Endothelial cell of umbilical vein (primary cell): ENCODE measurements at regions not wholly inside any gene's neighbourhood (a gene's known extent, or its start where the extent isn't known, plus 50 kb on each side); places are given as distances from the start of the nearest gene placed in this dataset.

Experiments used
- BruUV-seq: library from RNA; stranded (reverse); fragments of 400-500 nt; replicated peaks from 2 replicates; lab custom pipeline; 2021; lab: Mats Ljungman, UMichigan
- CTCF ChIA-PET: fragments of 300-600, 350-600 bp; sonication (Branson Sonifier 250); formaldehyde crosslinking; loops from one replicate; lab custom pipeline; 2021; ENCODE audit warnings: antibody characterized with exemption, inconsistent platforms; lab: Charles Lee
- POLR2A ChIA-PET: fragments of 300-600, 350-600 bp; sonication (Branson Sonifier 250); formaldehyde crosslinking; loops from one replicate; lab custom pipeline; 2021; ENCODE audit warnings: antibody characterized with exemption, inconsistent platforms; lab: Charles Lee
- DNase-seq: peaks from one replicate; pipeline ENCODE4 v3.0.0-alpha.2; 2011; ENCODE audit warnings: low read depth, low spot score
- FAIRE-seq: peaks from 2 replicates; lab custom pipeline; 2011; peaks lifted over from hg19 to GRCh38; lab: Jason Lieb, UNC
- H2AFZ ChIP-seq: 2 replicates; pipeline ENCODE4 v1.6.0; 2012; ENCODE audit warnings: low read depth, low read length, control low read depth, inconsistent platforms
- H3K27ac ChIP-seq: 2 replicates; pipeline ENCODE4 v1.5.1; 2011; ENCODE audit warnings: low read depth, mild to moderate bottlenecking, control low read depth, low read length, moderate library complexity; ENCODE audit not compliant: insufficient read depth
- H3K27me3 ChIP-seq, 2 experiments: 2 replicates each; pipeline versions ENCODE4 v1.6.0 to v1.6.1; 2011; ENCODE audit warnings: low read length in 2 of 2, mixed read lengths in 1 of 2; ENCODE audit not compliant: control insufficient read depth in 2 of 2, insufficient read depth in 2 of 2
- H3K36me3 ChIP-seq, 2 experiments: 2 replicates in 1 of 2; 3 replicates in 1 of 2; pipeline ENCODE4 v1.5.1; 2011; ENCODE audit warnings: low read length in 2 of 2, mild to moderate bottlenecking in 1 of 2, moderate library complexity in 1 of 2; ENCODE audit not compliant: control insufficient read depth in 2 of 2, insufficient read depth in 2 of 2; ENCODE audit errors: extremely low read depth in 1 of 2
- H3K4me1 ChIP-seq: 3 replicates; pipeline ENCODE4 v1.5.1; 2011; ENCODE audit warnings: mild to moderate bottlenecking, low read length; ENCODE audit not compliant: control insufficient read depth, insufficient read depth; ENCODE audit errors: extremely low read depth
- H3K4me2 ChIP-seq: 2 replicates; pipeline ENCODE4 v1.6.1; 2011; ENCODE audit warnings: low read length, control low read depth, mixed read lengths; ENCODE audit not compliant: insufficient read depth
- H3K4me3 ChIP-seq, 3 experiments: fragments of 200-600 bp in 1 of 3; sonication (generic), shearing (Covaris generic) in 1 of 3; replicated peaks in 1 of 3; 2 replicates each; pipeline ENCODE4 v1.5.1; 2011 to 2016; ENCODE audit warnings: control low read depth in 3 of 3, low read length in 3 of 3, mild to moderate bottlenecking in 2 of 3, inconsistent platforms in 1 of 3, low read depth in 1 of 3, moderate library complexity in 1 of 3; ENCODE audit not compliant: insufficient read depth in 1 of 3
- H3K79me2 ChIP-seq: 2 replicates; pipeline ENCODE4 v1.6.0; 2012; ENCODE audit warnings: low read length, inconsistent platforms; ENCODE audit not compliant: control insufficient read depth, insufficient read depth
- H3K9ac ChIP-seq: replicated peaks from 2 replicates; pipeline ENCODE3; 2011; ENCODE audit warnings: low read length, control low read depth; ENCODE audit not compliant: insufficient read depth; ENCODE audit errors: extremely low read depth
- H3K9me1 ChIP-seq: replicated peaks from 3 replicates; pipeline ENCODE4 v1.6.0; 2011; ENCODE audit warnings: mild to moderate bottlenecking, low read length; ENCODE audit not compliant: control insufficient read depth, insufficient read depth; ENCODE audit errors: extremely low read depth
- H3K9me3 ChIP-seq: replicated peaks from 2 replicates; pipeline ENCODE4 v1.5.1; 2012; ENCODE audit warnings: low read length, inconsistent platforms; ENCODE audit not compliant: control insufficient read depth, insufficient read depth
- H4K20me1 ChIP-seq: replicated peaks from 2 replicates; pipeline ENCODE3; 2011; ENCODE audit warnings: mild to moderate bottlenecking, low read length; ENCODE audit not compliant: control insufficient read depth, insufficient read depth; ENCODE audit errors: extremely low read depth
- EZH2 ChIP-seq: IDR thresholded peaks from 2 replicates; pipeline ENCODE4 v1.6.1; 2012; ENCODE audit warnings: borderline replicate concordance, low read depth, mild to moderate bottlenecking, moderate library complexity, low read length, inconsistent platforms; ENCODE audit not compliant: severe bottlenecking
- FOS ChIP-seq: IDR thresholded peaks from 2 replicates; pipeline ENCODE4 v1.6.1; 2011; ENCODE audit warnings: mild to moderate bottlenecking, low read length, moderate library complexity, borderline replicate concordance; ENCODE audit not compliant: insufficient read depth
- GATA2 ChIP-seq: IDR thresholded peaks from 2 replicates; pipeline ENCODE4 v1.7.0; 2011; ENCODE audit warnings: low read depth, mild to moderate bottlenecking, moderate library complexity, mixed read lengths, low read length; ENCODE audit not compliant: insufficient read length, insufficient read depth
- JUN ChIP-seq: IDR thresholded peaks from 2 replicates; pipeline ENCODE4 v1.6.1; 2011; ENCODE audit warnings: borderline replicate concordance, low read depth; ENCODE audit not compliant: insufficient read length, insufficient read depth
- MYC ChIP-seq: IDR thresholded peaks from one replicate; pipeline ENCODE4 v1.6.1; 2011; ENCODE audit warnings: mild to moderate bottlenecking, low read depth, low read length
- POLR2A ChIP-seq: IDR thresholded peaks from 2 replicates; pipeline ENCODE4 v1.6.1; 2012; ENCODE audit warnings: low read depth, mild to moderate bottlenecking, control low read depth, low read length
- POLR2AphosphoS5 ChIP-seq: IDR thresholded peaks from 2 replicates; pipeline ENCODE4 v1.6.1; 2012; ENCODE audit warnings: low read depth, mild to moderate bottlenecking, control low read depth, low read length, moderate library complexity; ENCODE audit not compliant: insufficient read depth
- dilution Hi-C: fragments of 300-500 bp; cut with MboI; formaldehyde crosslinking; loops from one replicate; pipeline ENCODE4 v1.15.0; 2019; ENCODE audit warnings: low sequenced_read_pairs; ENCODE audit not compliant: extremely low pct_ligation_motif_present
- intact Hi-C: fragments of 100-400 bp; cut with micrococcal nuclease; formaldehyde crosslinking; loops from one replicate; pipeline ENCODE4 v1.10.0; 2022
- TF ChIP-seq, protein P1 (sequence below), 2 donors: IDR thresholded peaks; 1 replicate in 1 of 2; 2 replicates in 1 of 2; pipeline ENCODE4 v1.5.1; 2011; ENCODE audit warnings: low read length in 2 of 2, mild to moderate bottlenecking in 2 of 2, moderate library complexity in 2 of 2, control low read depth in 1 of 2, inconsistent platforms in 1 of 2, low read depth in 1 of 2; ENCODE audit not compliant: insufficient read depth in 1 of 2; ENCODE audit errors: extremely low read depth in 1 of 2
- TF ChIP-seq, protein P2 (sequence below): IDR thresholded peaks from 2 replicates; pipeline ENCODE4 v1.6.1; 2011; ENCODE audit not compliant: insufficient read depth, insufficient read length

DNA sequence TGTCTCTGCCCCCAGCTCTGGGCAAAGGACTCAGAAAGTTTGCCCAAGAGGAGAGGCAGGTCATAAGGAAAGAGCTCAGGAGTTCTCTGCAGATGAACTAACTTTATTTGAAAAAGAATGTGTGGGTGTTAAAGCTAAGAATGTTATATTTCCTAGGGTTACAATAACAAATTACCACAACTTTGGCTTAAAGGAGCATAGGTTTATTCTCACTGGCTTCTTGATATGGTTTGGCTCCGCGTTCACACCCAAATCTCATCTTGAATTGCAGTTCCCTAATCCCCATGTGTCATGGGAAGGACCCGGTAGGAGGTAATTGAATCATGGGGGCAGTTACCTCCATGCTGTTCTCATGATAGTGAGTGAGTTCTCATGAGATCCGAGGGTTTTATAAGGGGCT is 383.7 kb upstream of the CFAP20DC start:
- Histone ChIP-seq H4K20me1 (no peaks in the 10 kb centered on the region), H3K9me3 (no peaks in the 10 kb centered on the region), H3K4me1 (no peaks in the 10 kb centered on the region), H3K4me3 (no peak overlapping the region), H3K4me2 (no peak overlapping the region), H2AFZ (no peak overlapping the region), H3K9me1 (no peaks in the 10 kb centered on the region), H3K27ac (no peak overlapping the region), H3K27me3 (no peaks in the 10 kb centered on the region), H3K36me3 (no peaks in the 10 kb centered on the region), H3K79me2 (no peaks in the 10 kb centered on the region), H3K9ac (no peak overlapping the region)
- DNase-seq = no peak
- intact Hi-C loops = no loop called here
- dilution Hi-C loops = no loop called here
- POLR2A ChIA-PET = no interaction called here
- CTCF ChIA-PET = no interaction called here
- TF ChIP-seq, protein P1, sequence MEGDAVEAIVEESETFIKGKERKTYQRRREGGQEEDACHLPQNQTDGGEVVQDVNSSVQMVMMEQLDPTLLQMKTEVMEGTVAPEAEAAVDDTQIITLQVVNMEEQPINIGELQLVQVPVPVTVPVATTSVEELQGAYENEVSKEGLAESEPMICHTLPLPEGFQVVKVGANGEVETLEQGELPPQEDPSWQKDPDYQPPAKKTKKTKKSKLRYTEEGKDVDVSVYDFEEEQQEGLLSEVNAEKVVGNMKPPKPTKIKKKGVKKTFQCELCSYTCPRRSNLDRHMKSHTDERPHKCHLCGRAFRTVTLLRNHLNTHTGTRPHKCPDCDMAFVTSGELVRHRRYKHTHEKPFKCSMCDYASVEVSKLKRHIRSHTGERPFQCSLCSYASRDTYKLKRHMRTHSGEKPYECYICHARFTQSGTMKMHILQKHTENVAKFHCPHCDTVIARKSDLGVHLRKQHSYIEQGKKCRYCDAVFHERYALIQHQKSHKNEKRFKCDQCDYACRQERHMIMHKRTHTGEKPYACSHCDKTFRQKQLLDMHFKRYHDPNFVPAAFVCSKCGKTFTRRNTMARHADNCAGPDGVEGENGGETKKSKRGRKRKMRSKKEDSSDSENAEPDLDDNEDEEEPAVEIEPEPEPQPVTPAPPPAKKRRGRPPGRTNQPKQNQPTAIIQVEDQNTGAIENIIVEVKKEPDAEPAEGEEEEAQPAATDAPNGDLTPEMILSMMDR (IDR thresholded peaks at IDR 0.05; ENCODE audit: extremely low read depth in 1 of 2, insufficient read depth in 1 of 2, low read depth in 1 of 2, low read length in 2 of 2) = no peak
- TF ChIP-seq FOS (no peak), EZH2 (no peak), JUN (no peak), GATA2 (no peak), MYC (no peak), POLR2AphosphoS5 (no peak), POLR2A (no peak)
- TF ChIP-seq, protein P2, sequence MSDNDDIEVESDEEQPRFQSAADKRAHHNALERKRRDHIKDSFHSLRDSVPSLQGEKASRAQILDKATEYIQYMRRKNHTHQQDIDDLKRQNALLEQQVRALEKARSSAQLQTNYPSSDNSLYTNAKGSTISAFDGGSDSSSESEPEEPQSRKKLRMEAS = no peak
- no TSS peak for BruUV-seq
- FAIRE-seq = no peak
